ENCODE measurements at regions not wholly inside any gene's neighbourhood (a gene's known extent, or its start where the extent isn't known, plus 50 kb on each side); places are given as distances from the start of the nearest gene placed in this dataset.

GRCh38 chr17:71878271-71878670 lies 242.5 kb upstream of the SOX9 start:
- FAIRE-seq (no peak), DNase-seq (ENCODE audit: low read depth in 1 of 2, low spot score in 2 of 2) (no peak)
- H4K5ac ChIP-seq (ENCODE audit: insufficient read length, low read depth, low read length): no peak overlapping the region
- H2BK20ac ChIP-seq (ENCODE audit: low read length): no peak overlapping the region
- no peak overlapping the region for H3K23ac ChIP-seq (ENCODE audit: insufficient read length)
- H2AK5ac ChIP-seq (ENCODE audit: low read depth, low read length): no peak overlapping the region
- CTCF ChIA-PET (ENCODE audit: partially characterized antibody): interaction anchor here (1.1 kb wide), 1 partner anchor 9 kb away, joined by 4 read pairs; no protein-coding TSS in a partner anchor
- H2BK120ac ChIP-seq (replicated peaks; ENCODE audit: low read depth, low read length): no peak overlapping the region
- H3K14ac ChIP-seq (ENCODE audit: insufficient read length): no peak overlapping the region
- no peak overlapping the region for H2BK5ac ChIP-seq (ENCODE audit: low read depth, low read length)
- no peaks in the 10 kb centered on the region for H3K36me3 ChIP-seq (ENCODE audit: control insufficient read depth in 2 of 4, insufficient read depth in 4 of 4, low read length in 3 of 4)
- no peak overlapping the region for H3K4me2 ChIP-seq (ENCODE audit: insufficient read depth in 1 of 2, low read depth in 2 of 2, low read length in 2 of 2)
- H4K91ac ChIP-seq (replicated peaks; ENCODE audit: insufficient read length, low read length): no peak overlapping the region
- H3K18ac ChIP-seq (ENCODE audit: extremely low read depth, low read length): no peak overlapping the region
- no peak overlapping the region for H4K8ac ChIP-seq (ENCODE audit: extremely low read depth, insufficient read depth, low read length)
- H3K4ac ChIP-seq (replicated peaks; ENCODE audit: insufficient read length, low read depth, low read length): no peak overlapping the region
- no peaks in the 10 kb centered on the region for H3K4me1 ChIP-seq (replicated peaks in 1 of 4; ENCODE audit: control insufficient read depth in 3 of 4, insufficient read depth in 4 of 4, low read length in 3 of 4)
- H3K27me3 ChIP-seq (replicated peaks in 1 of 4; ENCODE audit: control insufficient read depth in 3 of 4, extremely low read depth in 1 of 4, insufficient read depth in 3 of 4, low read length in 3 of 4): no peaks in the 10 kb centered on the region
- H3K23me2 ChIP-seq (ENCODE audit: low read depth, low read length): no peaks in the 10 kb centered on the region
- no peak overlapping the region for H3K4me3 ChIP-seq (ENCODE audit: extremely low read depth in 1 of 4, insufficient read depth in 2 of 4, low read depth in 3 of 4, low read length in 4 of 4)
- 100% methylated on average over 1 of the region's 1 CpG; no CpG with 5 or more reads in 1 of the 2 experiments for WGBS, 2 experiments (ENCODE audit: extremely low coverage in 1 of 2, insufficient coverage in 1 of 2, insufficient read length in 1 of 2, insufficient replicate concordance in 2 of 2, low coverage in 1 of 2, low lambda C conversion rate in 2 of 2, missing lambda C conversion rate in 1 of 2)
- no peak overlapping the region for H3K27ac ChIP-seq (ENCODE audit: low read depth, low read length)
- no peaks in the 10 kb centered on the region for H3K79me1 ChIP-seq (ENCODE audit: low read depth, low read length)
- no peaks in the 10 kb centered on the region for H3K9me3 ChIP-seq (ENCODE audit: insufficient read depth in 2 of 2, low read depth in 1 of 2, low read length in 1 of 2)
- H3K79me2 ChIP-seq (ENCODE audit: control insufficient read depth in 1 of 2, insufficient read depth in 2 of 2, low read length in 2 of 2): no peaks in the 10 kb centered on the region
- H4K20me1 ChIP-seq (replicated peaks in 1 of 2; ENCODE audit: control insufficient read depth in 1 of 2, insufficient read depth in 2 of 2, low read length in 2 of 2): no peaks in the 10 kb centered on the region
- POLR2A ChIA-PET (ENCODE audit: partially characterized antibody): no interaction called here
- no peak overlapping the region for H2AFZ ChIP-seq (ENCODE audit: low read length)
- no peak overlapping the region for H3K56ac ChIP-seq (replicated peaks; ENCODE audit: insufficient read length, low read depth, low read length)
- H2BK15ac ChIP-seq (ENCODE audit: low read length): no peak overlapping the region
- no peak overlapping the region for H3K9ac ChIP-seq (replicated peaks in 1 of 4; ENCODE audit: extremely low read depth in 1 of 4, low read depth in 3 of 4, low read length in 3 of 4)
- no peak overlapping the region for H2BK12ac ChIP-seq (ENCODE audit: low read depth, low read length)
- no peak for TF ChIP-seq KDM4A (IDR thresholded peaks at IDR 0.05; ENCODE audit: low read depth, low read length, severe bottlenecking)
- TF ChIP-seq TBP (IDR thresholded peaks at IDR 0.05; ENCODE audit: low read depth, low read length): no peak
- no peak for TF ChIP-seq RAD21 (IDR thresholded peaks at IDR 0.05 in 1 of 2, conservative IDR thresholded peaks at IDR 0.05 in 1 of 2; ENCODE audit: low read depth in 2 of 2, low read length in 2 of 2)
- no peak for TF ChIP-seq SIN3A (conservative IDR thresholded peaks at IDR 0.05 in 1 of 2, IDR thresholded peaks at IDR 0.05 in 1 of 2; ENCODE audit: low read depth in 1 of 2, low read length in 2 of 2)
- TF ChIP-seq MAX (IDR thresholded peaks at IDR 0.05): no peak
- no peak for TF ChIP-seq SIRT6 (IDR thresholded peaks at IDR 0.05; ENCODE audit: low read length)
- TF ChIP-seq KDM1A (IDR thresholded peaks at IDR 0.05; ENCODE audit: borderline replicate concordance, low read length): no peak
- no peak for TF ChIP-seq SIX5 (IDR thresholded peaks at IDR 0.05; ENCODE audit: low read depth, low read length)
- no peak for TF ChIP-seq BRCA1 (IDR thresholded peaks at IDR 0.05; ENCODE audit: low read depth, low read length)
- TF ChIP-seq HDAC2 (IDR thresholded peaks at IDR 0.05; ENCODE audit: borderline replicate concordance in 1 of 2, low read depth in 2 of 2, low read length in 2 of 2): no peak
- no peak for TF ChIP-seq SP2 (IDR thresholded peaks at IDR 0.05; ENCODE audit: low read length)
- TF ChIP-seq TCF12 (IDR thresholded peaks at IDR 0.05; ENCODE audit: low read depth, low read length): no peak
- no peak for TF ChIP-seq SAP30 (IDR thresholded peaks at IDR 0.05; ENCODE audit: insufficient read depth, insufficient replicate concordance, low read length)
- no peak for TF ChIP-seq ZNF274 (IDR thresholded peaks at IDR 0.05; ENCODE audit: borderline replicate concordance, extremely low read depth, low read length)
- TF ChIP-seq SUZ12 (IDR thresholded peaks at IDR 0.05; ENCODE audit: low read length): no peak
